Calu3 (cell line): ENCODE measurements at regions not wholly inside any gene's neighbourhood (a gene's known extent, or its start where the extent isn't known, plus 50 kb on each side); places are given as distances from the start of the nearest gene placed in this dataset.

ENCODE experiments used
- BruUV-seq: library from RNA; stranded (reverse); fragments of 400-500 nt; replicated peaks from 2 replicates; lab custom pipeline; 2021; lab: Mats Ljungman, UMichigan
- CTCF ChIA-PET: fragments of 300-600 bp; sonication (Branson Sonifier 250); formaldehyde crosslinking; loops from one replicate; lab custom pipeline; 2022; ENCODE audit warnings: antibody characterized with exemption; lab: Charles Lee
- DNase-seq: peaks from one replicate; pipeline ENCODE4 v3.0.0; 2022
- H3K27ac Mint-ChIP-seq: one replicate; pipeline ENCODE4 v1.8.0; 2022; ENCODE audit warnings: mixed read lengths; ENCODE audit not compliant: unreplicated experiment
- H3K27me3 Mint-ChIP-seq: one replicate; pipeline ENCODE4 v1.8.0; 2022; ENCODE audit warnings: mixed read lengths; ENCODE audit not compliant: unreplicated experiment
- H3K36me3 Mint-ChIP-seq: one replicate; pipeline ENCODE4 v1.8.0; 2022; ENCODE audit warnings: mild to moderate bottlenecking, moderate library complexity, mixed read lengths; ENCODE audit not compliant: insufficient read depth, unreplicated experiment
- H3K4me1 Mint-ChIP-seq: one replicate; pipeline ENCODE4 v1.8.0; 2022; ENCODE audit warnings: mild to moderate bottlenecking, low read depth, mixed read lengths; ENCODE audit not compliant: unreplicated experiment
- H3K4me3 Mint-ChIP-seq: one replicate; pipeline ENCODE4 v1.8.0; 2022; ENCODE audit warnings: mild to moderate bottlenecking, low read depth, moderate library complexity, mixed read lengths; ENCODE audit not compliant: unreplicated experiment
- H3K9me3 Mint-ChIP-seq: one replicate; pipeline ENCODE4 v1.8.0; 2022; ENCODE audit warnings: low read depth, mixed read lengths; ENCODE audit not compliant: unreplicated experiment
- CTCF ChIP-seq: fragments of 200-600 bp; IDR thresholded peaks from one replicate; pipeline ENCODE4 v1.8.0; 2022; ENCODE audit warnings: antibody characterized with exemption; ENCODE audit not compliant: unreplicated experiment
- intact Hi-C: fragments of 100-400 bp; cut with micrococcal nuclease; formaldehyde crosslinking; loops from one replicate; pipeline ENCODE4 v1.10.0; 2022; ENCODE audit not compliant: unreplicated experiment

- CTCF ChIA-PET, result no interaction called here
- Mint-ChIP-seq H3K36me3 (no peaks in the 10 kb centered on the region), H3K27ac (no peak overlapping the region), H3K27me3 (no peaks in the 10 kb centered on the region), H3K4me3 (no peak overlapping the region), H3K4me1 (no peaks in the 10 kb centered on the region), H3K9me3 (no peaks in the 10 kb centered on the region)
- intact Hi-C loops, result no loop called here
- DNase-seq, result no peak
- TF ChIP-seq CTCF, result no peak
- no TSS peak for BruUV-seq
Measured at GRCh38 chr4:185955151-185955770, 113.7 kb upstream of the TLR3 start.

- Mint-ChIP-seq H3K27ac (no peak overlapping the region), H3K36me3 (no peaks in the 10 kb centered on the region), H3K4me3 (no peak overlapping the region), H3K27me3 (no peaks in the 10 kb centered on the region), H3K4me1 (no peaks in the 10 kb centered on the region), H3K9me3 (no peaks in the 10 kb centered on the region)
- BruUV-seq, result no TSS peak
- intact Hi-C loops, result no loop called here
- CTCF ChIA-PET, result interaction anchor here (0.6 kb wide), 1 partner anchor 76 kb away, joined by 3 read pairs; no protein-coding TSS in a partner anchor
- no peak for DNase-seq
- TF ChIP-seq CTCF, result no peak
Measured at GRCh38 chr4:185955826-185956543, 113.0 kb upstream of the TLR3 start.

GRCh38 chr4:185956544-185956940, 112.4 kb upstream of the TLR3 start:
- no TSS peak for BruUV-seq
- intact Hi-C loops, result no loop called here

GRCh38 chr4:185958094-185958747, 110.7 kb upstream of the TLR3 start:
- no TSS peak for BruUV-seq
- no peak for DNase-seq
- CTCF ChIA-PET, result no interaction called here
- H3K27me3 Mint-ChIP-seq, result no peaks in the 10 kb centered on the region
- H3K27ac Mint-ChIP-seq, result no peak overlapping the region
- intact Hi-C loops, result no loop called here
- TF ChIP-seq CTCF, result no peak
- no peaks in the 10 kb centered on the region for H3K9me3 Mint-ChIP-seq
- H3K4me3 Mint-ChIP-seq, result no peak overlapping the region
- H3K36me3 Mint-ChIP-seq, result no peaks in the 10 kb centered on the region
- no peaks in the 10 kb centered on the region for H3K4me1 Mint-ChIP-seq

More at GRCh38 chr4:185956544-185956940, 112.4 kb upstream of the TLR3 start:
- Mint-ChIP-seq H3K27ac (no peak overlapping the region), H3K4me3 (no peak overlapping the region), H3K4me1 (no peaks in the 10 kb centered on the region), H3K27me3 (no peaks in the 10 kb centered on the region), H3K9me3 (no peaks in the 10 kb centered on the region), H3K36me3 (no peaks in the 10 kb centered on the region)
- TF ChIP-seq CTCF, result no peak
- CTCF ChIA-PET, result interaction anchor here (0.6 kb wide), 1 partner anchor 76 kb away, joined by 3 read pairs; no protein-coding TSS in a partner anchor
- no peak for DNase-seq
